ENCODE measurements at regions not wholly inside any gene's neighbourhood (a gene's known extent, or its start where the extent isn't known, plus 50 kb on each side); places are given as distances from the start of the nearest gene placed in this dataset.

- TF ChIP-seq EP300 (IDR thresholded peaks at IDR 0.05) (no peak), CTCF (IDR thresholded peaks at IDR 0.05) (no peak), POLR2AphosphoS5 (IDR thresholded peaks at IDR 0.05) (no peak), POLR2A (IDR thresholded peaks at IDR 0.05) (no peak)
Observed at GRCh38 chr11:42913731-42914130, 398.1 kb upstream of the API5 start.

Data from gastroesophageal sphincter (tissue), 3 donors.